ENCODE measurements at regions not wholly inside any gene's neighbourhood (a gene's known extent, or its start where the extent isn't known, plus 50 kb on each side); places are given as distances from the start of the nearest gene placed in this dataset.

GRCh38 chr4:3612934-3613333 is 80.7 kb upstream of the LRPAP1 start:
- TF ChIP-seq CTCF (IDR thresholded peaks at IDR 0.05; ENCODE audit: poor library complexity) (no peak), EZH2 (IDR thresholded peaks at IDR 0.05; ENCODE audit: borderline replicate concordance) (no peak)

Data from hepatocyte (in vitro differentiated cells).